ENCODE measurements at regions not wholly inside any gene's neighbourhood (a gene's known extent, or its start where the extent isn't known, plus 50 kb on each side); places are given as distances from the start of the nearest gene placed in this dataset.

- 63 to 79% (median 79%) methylated on average over 5 of the region's 5 CpGs for WGBS, 3 donors
- no peak for FAIRE-seq
Observed at GRCh38 chr2:12083713-12084419, 337.4 kb downstream of the LPIN1 start.

GRCh38 chr2:12087175-12087574, 340.7 kb downstream of the LPIN1 start:
- Histone ChIP-seq H3K27me3 (ENCODE audit: control insufficient read depth in 3 of 3, insufficient read depth in 3 of 3, low read length in 3 of 3) (no peaks in the 10 kb centered on the region), H3K4me1 (ENCODE audit: control insufficient read depth in 3 of 3, insufficient read depth in 2 of 3, low read depth in 1 of 3, low read length in 2 of 3) (no peaks in the 10 kb centered on the region), H3K9me3 (ENCODE audit: control insufficient read depth in 2 of 2, insufficient read depth in 1 of 2, low read depth in 1 of 2, low read length in 1 of 2) (peaks cover 0 to 3% of the 10 kb centered on the region in 2 donors), H3K36me3 (ENCODE audit: control insufficient read depth in 3 of 3, insufficient read depth in 2 of 3, low read depth in 1 of 3, low read length in 3 of 3) (no peaks in the 10 kb centered on the region), H3K4me3 (ENCODE audit: low read depth in 1 of 3, low read length in 3 of 3) (no peak overlapping the region), H3K27ac (ENCODE audit: low read depth in 1 of 3, low read length in 2 of 3) (no peak overlapping the region)
- FAIRE-seq (no peak), DNase-seq (no peak)
- WGBS, 3 donors = 73 to 86% (median 81%) methylated on average over 2 of the region's 2 CpGs

More at GRCh38 chr2:12083713-12084419, 337.4 kb downstream of the LPIN1 start:
- DNase-seq = no peak
- Histone ChIP-seq H3K9me3 (ENCODE audit: control insufficient read depth in 2 of 2, insufficient read depth in 1 of 2, low read depth in 1 of 2, low read length in 1 of 2) (peaks cover 0 to 3% of the 10 kb centered on the region in 2 donors), H3K4me1 (ENCODE audit: control insufficient read depth in 3 of 3, insufficient read depth in 2 of 3, low read depth in 1 of 3, low read length in 2 of 3) (no peaks in the 10 kb centered on the region), H3K36me3 (ENCODE audit: control insufficient read depth in 3 of 3, insufficient read depth in 2 of 3, low read depth in 1 of 3, low read length in 3 of 3) (no peaks in the 10 kb centered on the region), H3K27ac (ENCODE audit: low read depth in 1 of 3, low read length in 2 of 3) (no peak overlapping the region), H3K27me3 (ENCODE audit: control insufficient read depth in 3 of 3, insufficient read depth in 3 of 3, low read length in 3 of 3) (no peaks in the 10 kb centered on the region), H3K4me3 (ENCODE audit: low read depth in 1 of 3, low read length in 3 of 3) (no peak overlapping the region)

GRCh38 chr2:12087671-12088380, 341.4 kb downstream of the LPIN1 start:
- 88 to 96% (median 89%) methylated on average over 1 of the region's 1 CpG for WGBS, 3 donors
- Histone ChIP-seq H3K9me3 (ENCODE audit: control insufficient read depth in 2 of 2, insufficient read depth in 1 of 2, low read depth in 1 of 2, low read length in 1 of 2) (peaks cover 0 to 3% of the 10 kb centered on the region in 2 donors), H3K4me3 (ENCODE audit: low read depth in 1 of 3, low read length in 3 of 3) (no peak overlapping the region), H3K27me3 (ENCODE audit: control insufficient read depth in 3 of 3, insufficient read depth in 3 of 3, low read length in 3 of 3) (no peaks in the 10 kb centered on the region), H3K36me3 (ENCODE audit: control insufficient read depth in 3 of 3, insufficient read depth in 2 of 3, low read depth in 1 of 3, low read length in 3 of 3) (no peaks in the 10 kb centered on the region), H3K4me1 (ENCODE audit: control insufficient read depth in 3 of 3, insufficient read depth in 2 of 3, low read depth in 1 of 3, low read length in 2 of 3) (no peaks in the 10 kb centered on the region), H3K27ac (ENCODE audit: low read depth in 1 of 3, low read length in 2 of 3) (no peak overlapping the region)
- no peak for FAIRE-seq
- no peak for DNase-seq

GRCh38 chr2:12089001-12089400, 342.6 kb downstream of the LPIN1 start:
- FAIRE-seq = no peak
- no peaks in the 10 kb centered on the region for H3K27me3 ChIP-seq (ENCODE audit: control insufficient read depth in 3 of 3, insufficient read depth in 3 of 3, low read length in 3 of 3)
- 64 to 82% (median 68%) methylated on average over 1 of the region's 1 CpG for WGBS, 3 donors
- H3K4me1 ChIP-seq (ENCODE audit: control insufficient read depth in 3 of 3, insufficient read depth in 2 of 3, low read depth in 1 of 3, low read length in 2 of 3) = no peaks in the 10 kb centered on the region
- H3K4me3 ChIP-seq (ENCODE audit: low read depth in 1 of 3, low read length in 3 of 3) = no peak overlapping the region
- peaks cover 0 to 3% of the 10 kb centered on the region in 2 donors for H3K9me3 ChIP-seq (ENCODE audit: control insufficient read depth in 2 of 2, insufficient read depth in 1 of 2, low read depth in 1 of 2, low read length in 1 of 2)
- DNase-seq = no peak
- no peaks in the 10 kb centered on the region for H3K36me3 ChIP-seq (ENCODE audit: control insufficient read depth in 3 of 3, insufficient read depth in 2 of 3, low read depth in 1 of 3, low read length in 3 of 3)
- H3K27ac ChIP-seq (ENCODE audit: low read depth in 1 of 3, low read length in 2 of 3) = no peak overlapping the region

GRCh38 chr2:12089496-12089895, 343.1 kb downstream of the LPIN1 start:
- WGBS, 3 donors = 73 to 79% (median 79%) methylated on average over 7 of the region's 7 CpGs
- H3K4me1 ChIP-seq (ENCODE audit: control insufficient read depth in 3 of 3, insufficient read depth in 2 of 3, low read depth in 1 of 3, low read length in 2 of 3) = no peaks in the 10 kb centered on the region
- FAIRE-seq = no peak
- no peak overlapping the region for H3K27ac ChIP-seq (ENCODE audit: low read depth in 1 of 3, low read length in 2 of 3)
- peaks cover 0 to 3% of the 10 kb centered on the region in 2 donors for H3K9me3 ChIP-seq (ENCODE audit: control insufficient read depth in 2 of 2, insufficient read depth in 1 of 2, low read depth in 1 of 2, low read length in 1 of 2)
- no peaks in the 10 kb centered on the region for H3K27me3 ChIP-seq (ENCODE audit: control insufficient read depth in 3 of 3, insufficient read depth in 3 of 3, low read length in 3 of 3)
- DNase-seq = no peak
- H3K36me3 ChIP-seq (ENCODE audit: control insufficient read depth in 3 of 3, insufficient read depth in 2 of 3, low read depth in 1 of 3, low read length in 3 of 3) = no peaks in the 10 kb centered on the region
- no peak overlapping the region for H3K4me3 ChIP-seq (ENCODE audit: low read depth in 1 of 3, low read length in 3 of 3)

GRCh38 chr2:12090072-12090471, 343.6 kb downstream of the LPIN1 start:
- DNase-seq (no peak), FAIRE-seq (no peak)
- H3K36me3 ChIP-seq (ENCODE audit: control insufficient read depth in 3 of 3, insufficient read depth in 2 of 3, low read depth in 1 of 3, low read length in 3 of 3) = no peaks in the 10 kb centered on the region
- no peaks in the 10 kb centered on the region for H3K4me1 ChIP-seq (ENCODE audit: control insufficient read depth in 3 of 3, insufficient read depth in 2 of 3, low read depth in 1 of 3, low read length in 2 of 3)
- no peak overlapping the region for H3K27ac ChIP-seq (ENCODE audit: low read depth in 1 of 3, low read length in 2 of 3)
- peaks cover 0 to 3% of the 10 kb centered on the region in 2 donors for H3K9me3 ChIP-seq (ENCODE audit: control insufficient read depth in 2 of 2, insufficient read depth in 1 of 2, low read depth in 1 of 2, low read length in 1 of 2)
- no peaks in the 10 kb centered on the region for H3K27me3 ChIP-seq (ENCODE audit: control insufficient read depth in 3 of 3, insufficient read depth in 3 of 3, low read length in 3 of 3)
- no peak overlapping the region for H3K4me3 ChIP-seq (ENCODE audit: low read depth in 1 of 3, low read length in 3 of 3)
- WGBS, 3 donors = 83 to 89% (median 83%) methylated on average over 3 of the region's 3 CpGs

- Histone ChIP-seq H3K27ac (ENCODE audit: low read depth in 1 of 3, low read length in 2 of 3) (no peak overlapping the region), H3K4me1 (ENCODE audit: control insufficient read depth in 3 of 3, insufficient read depth in 2 of 3, low read depth in 1 of 3, low read length in 2 of 3) (no peaks in the 10 kb centered on the region), H3K36me3 (ENCODE audit: control insufficient read depth in 3 of 3, insufficient read depth in 2 of 3, low read depth in 1 of 3, low read length in 3 of 3) (no peaks in the 10 kb centered on the region), H3K27me3 (ENCODE audit: control insufficient read depth in 3 of 3, insufficient read depth in 3 of 3, low read length in 3 of 3) (no peaks in the 10 kb centered on the region), H3K9me3 (ENCODE audit: control insufficient read depth in 2 of 2, insufficient read depth in 1 of 2, low read depth in 1 of 2, low read length in 1 of 2) (peaks cover 0 to 3% of the 10 kb centered on the region in 2 donors), H3K4me3 (ENCODE audit: low read depth in 1 of 3, low read length in 3 of 3) (no peak overlapping the region)
- WGBS, 3 donors = 65 to 83% (median 73%) methylated on average over 3 of the region's 3 CpGs
- FAIRE-seq (no peak), DNase-seq (no peak)
Observed at GRCh38 chr2:12090590-12090989, 344.2 kb downstream of the LPIN1 start.

- FAIRE-seq = no peak
- 86 to 89% (median 88%) methylated on average over 4 of the region's 4 CpGs for WGBS, 3 donors
- peaks cover 0 to 3% of the 10 kb centered on the region in 2 donors for H3K9me3 ChIP-seq (ENCODE audit: control insufficient read depth in 2 of 2, insufficient read depth in 1 of 2, low read depth in 1 of 2, low read length in 1 of 2)
- H3K4me1 ChIP-seq (ENCODE audit: control insufficient read depth in 3 of 3, insufficient read depth in 2 of 3, low read depth in 1 of 3, low read length in 2 of 3) = no peaks in the 10 kb centered on the region
- H3K4me3 ChIP-seq (ENCODE audit: low read depth in 1 of 3, low read length in 3 of 3) = no peak overlapping the region
- H3K27me3 ChIP-seq (ENCODE audit: control insufficient read depth in 3 of 3, insufficient read depth in 3 of 3, low read length in 3 of 3) = no peaks in the 10 kb centered on the region
- no peak for DNase-seq
- H3K36me3 ChIP-seq (ENCODE audit: control insufficient read depth in 3 of 3, insufficient read depth in 2 of 3, low read depth in 1 of 3, low read length in 3 of 3) = no peaks in the 10 kb centered on the region
- no peak overlapping the region for H3K27ac ChIP-seq (ENCODE audit: low read depth in 1 of 3, low read length in 2 of 3)
Observed at GRCh38 chr2:12091201-12091806, 344.9 kb downstream of the LPIN1 start.
